ENCODE measurements at regions not wholly inside any gene's neighbourhood (a gene's known extent, or its start where the extent isn't known, plus 50 kb on each side); places are given as distances from the start of the nearest gene placed in this dataset.

DNA sequence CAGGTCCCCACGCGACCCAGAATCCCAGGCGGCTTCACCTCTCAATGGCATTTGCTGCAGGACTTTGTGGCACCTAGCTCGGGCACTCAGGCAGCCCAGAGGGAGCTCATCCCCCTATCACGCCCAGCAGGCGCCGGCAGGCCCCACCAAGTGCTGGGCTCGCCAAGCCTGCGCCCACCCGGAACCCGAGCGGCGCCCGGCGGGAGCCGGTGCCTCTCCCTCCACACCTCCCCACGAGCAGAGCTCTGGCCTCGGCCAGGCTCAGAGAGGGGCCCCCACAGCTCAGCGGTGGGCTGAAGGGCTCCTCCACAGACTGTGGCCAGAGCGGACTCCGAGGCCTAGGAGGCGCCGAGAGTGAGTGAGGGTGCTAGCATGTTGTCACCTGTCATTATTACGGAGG lies 286.3 kb downstream of the PDHA2 start:
- no peak for TF ChIP-seq YY1 (IDR thresholded peaks at IDR 0.05; ENCODE audit: insufficient read depth, insufficient read length)
- no peak for TF ChIP-seq SUZ12 (IDR thresholded peaks at IDR 0.05; ENCODE audit: extremely low read depth, insufficient read depth, insufficient read length)
- no peak for TF ChIP-seq ZNF274 (IDR thresholded peaks at IDR 0.05; ENCODE audit: low read depth, low read length)
